NB4 (cell line): ENCODE measurements at regions not wholly inside any gene's neighbourhood (a gene's known extent, or its start where the extent isn't known, plus 50 kb on each side); places are given as distances from the start of the nearest gene placed in this dataset.

Experiments used
- CTCF ChIP-seq: IDR thresholded peaks from one replicate; pipeline ENCODE4 v1.5.1; 2012; ENCODE audit warnings: low read depth, low read length
- POLR2A ChIP-seq: IDR thresholded peaks from 2 replicates; pipeline ENCODE4 v1.6.1; 2011; ENCODE audit warnings: mild to moderate bottlenecking; ENCODE audit not compliant: insufficient read length; ENCODE audit errors: extremely low read depth

DNA sequence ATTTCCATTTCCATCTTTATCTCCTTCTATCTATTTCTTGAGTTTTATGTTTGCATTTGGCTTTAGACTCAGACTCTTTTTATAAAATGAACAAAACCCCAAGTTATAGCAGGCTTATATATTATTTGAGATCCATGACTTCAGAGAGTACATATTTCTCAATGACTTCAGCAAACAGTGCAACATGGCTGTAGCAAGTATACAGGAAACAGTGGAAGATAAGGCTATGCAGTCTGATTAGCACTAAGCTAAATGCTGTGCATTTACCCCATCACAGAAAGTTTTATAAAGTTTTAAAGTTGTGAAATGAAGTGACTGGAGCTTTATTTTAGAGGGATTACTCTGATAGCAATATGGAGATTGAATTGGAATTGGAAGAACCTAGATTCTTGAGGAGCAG, 463.5 kb upstream of the TGFBR2 start:
- TF ChIP-seq POLR2A (no peak), CTCF (no peak)
